PC-9 (cell line): ENCODE measurements at regions not wholly inside any gene's neighbourhood (a gene's known extent, or its start where the extent isn't known, plus 50 kb on each side); places are given as distances from the start of the nearest gene placed in this dataset.

Experiments used
- BruUV-seq: library from RNA; stranded (reverse); fragments of 400-500 nt; replicated peaks from 2 replicates; lab custom pipeline; 2021; lab: Mats Ljungman, UMichigan
- CTCF ChIA-PET: fragments of 300-600 bp; sonication (Branson Sonifier 250); formaldehyde crosslinking; loops from one replicate; lab custom pipeline; 2022; ENCODE audit warnings: antibody characterized with exemption; lab: Charles Lee
- POLR2A ChIA-PET: fragments of 300-600 bp; sonication (Branson Sonifier 250); formaldehyde crosslinking; loops from one replicate; lab custom pipeline; 2022; ENCODE audit warnings: antibody characterized with exemption; ENCODE audit not compliant: unreplicated experiment; lab: Charles Lee
- DNase-seq, 2 experiments: peaks; one replicate each; pipeline versions ENCODE4 v3.0.0 to v3.0.0-alpha.2; 2015 to 2022; ENCODE audit warnings: mixed read lengths in 1 of 2
- H2AFZ ChIP-seq: fragments of 200-600 bp; sonication (generic); 2 replicates; pipeline ENCODE4 v1.8.1; 2017; ENCODE audit warnings: antibody characterized with exemption
- H3F3A ChIP-seq: fragments of 200-600 bp; sonication (generic); 2 replicates; pipeline ENCODE4 v1.8.1; 2017; ENCODE audit warnings: antibody characterized with exemption, mild to moderate bottlenecking, low read depth; ENCODE audit not compliant: insufficient read depth
- H3K27ac ChIP-seq: fragments of 200-600 bp; sonication (generic); 2 replicates; pipeline ENCODE4 v1.6.1; 2016; ENCODE audit warnings: mixed run types
- H3K27me3 ChIP-seq: fragments of 200-600 bp; sonication (generic); 2 replicates; pipeline ENCODE4 v1.6.1; 2016; ENCODE audit warnings: low read depth, mixed run types; ENCODE audit not compliant: insufficient read depth
- H3K36me3 ChIP-seq: fragments of 200-600 bp; sonication (generic); 2 replicates; pipeline ENCODE4 v1.6.1; 2016; ENCODE audit warnings: low read depth, mixed run types
- H3K4me1 ChIP-seq: fragments of 200-600 bp; sonication (generic); replicated peaks from 2 replicates; pipeline ENCODE4 v1.6.1; 2016; ENCODE audit warnings: mixed run types; ENCODE audit not compliant: insufficient read depth
- H3K4me2 ChIP-seq: fragments of 200-600 bp; sonication (generic); 2 replicates; pipeline ENCODE4 v1.6.1; 2017; ENCODE audit warnings: mixed run types
- H3K4me3 ChIP-seq: fragments of 200-600 bp; sonication (generic); 2 replicates; pipeline ENCODE4 v1.6.1; 2016; ENCODE audit warnings: mixed run types
- H3K79me2 ChIP-seq: fragments of 200-600 bp; sonication (generic); 2 replicates; pipeline ENCODE4 v1.6.1; 2017; ENCODE audit warnings: low read depth, mixed run types
- H3K9me2 ChIP-seq: fragments of 200-600 bp; sonication (generic); 2 replicates; pipeline ENCODE4 v1.8.1; 2017; ENCODE audit warnings: mild to moderate bottlenecking; ENCODE audit not compliant: insufficient read depth
- H3K9me3 ChIP-seq: fragments of 200-600 bp; sonication (generic); 2 replicates; pipeline ENCODE4 v1.8.1; 2016; ENCODE audit warnings: low read depth; ENCODE audit not compliant: insufficient read depth
- H4K20me1 ChIP-seq: fragments of 200-600 bp; sonication (generic); 2 replicates; pipeline ENCODE4 v1.8.1; 2017; ENCODE audit not compliant: insufficient read depth
- CTCF ChIP-seq: fragments of 200-600 bp; sonication (generic); conservative IDR thresholded peaks from 2 replicates; pipeline ENCODE4 v1.6.1; 2017; ENCODE audit warnings: mixed run types, antibody characterized with exemption, mild to moderate bottlenecking, moderate library complexity
- EZH2 ChIP-seq: fragments of 200-600 bp; sonication (generic); IDR thresholded peaks from 2 replicates; pipeline ENCODE4 v1.8.0; 2017; ENCODE audit warnings: antibody characterized with exemption, low read depth
- intact Hi-C: fragments of 100-400 bp; cut with micrococcal nuclease; formaldehyde crosslinking; loops from one replicate; pipeline ENCODE4 v1.10.0; 2022; ENCODE audit not compliant: unreplicated experiment

- intact Hi-C loops: no loop called here
- no peaks in the 10 kb centered on the region for H3K4me1 ChIP-seq
- no peaks in the 10 kb centered on the region for H3K9me3 ChIP-seq
- H3F3A ChIP-seq: no peaks in the 10 kb centered on the region
- no peaks in the 10 kb centered on the region for H3K79me2 ChIP-seq
- no peaks in the 10 kb centered on the region for H3K27me3 ChIP-seq
- H3K9me2 ChIP-seq: no peaks in the 10 kb centered on the region
- no peak overlapping the region for H2AFZ ChIP-seq
- H3K27ac ChIP-seq: no peak overlapping the region
- no peaks in the 10 kb centered on the region for H4K20me1 ChIP-seq
- no peak overlapping the region for H3K4me2 ChIP-seq
- no peak overlapping the region for H3K4me3 ChIP-seq
- BruUV-seq: no TSS peak
- no peak for DNase-seq
- H3K36me3 ChIP-seq: no peaks in the 10 kb centered on the region
- ChIA-PET POLR2A (no interaction called here), CTCF (no interaction called here)
- TF ChIP-seq CTCF (no peak), EZH2 (no peak)
Observed at GRCh38 chr5:106699796-106700195, 970.9 kb downstream of the EFNA5 start.

DNA sequence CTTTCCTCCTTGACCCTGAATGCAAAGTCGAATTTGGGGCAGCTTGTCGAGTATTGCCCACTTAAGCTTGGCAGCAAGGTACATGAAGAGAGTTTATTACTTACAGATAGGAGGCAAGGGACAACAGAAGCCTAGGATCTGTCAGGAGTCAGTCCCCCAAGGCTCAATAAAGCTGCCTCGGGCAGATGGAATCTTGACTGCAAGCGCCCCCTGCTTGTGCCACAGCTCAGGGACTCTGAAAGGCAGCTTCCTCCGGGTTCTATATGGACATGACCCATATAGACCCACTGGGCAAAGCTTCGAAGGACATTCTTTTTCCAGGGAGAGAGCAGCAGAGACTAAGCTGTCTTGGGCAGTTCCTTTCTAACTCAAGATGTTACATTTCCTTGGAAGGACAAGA, 971.5 kb downstream of the EFNA5 start:
- POLR2A ChIA-PET: no interaction called here
- no peaks in the 10 kb centered on the region for H3K9me2 ChIP-seq
- no peaks in the 10 kb centered on the region for H3K79me2 ChIP-seq
- no peaks in the 10 kb centered on the region for H3K36me3 ChIP-seq
- CTCF ChIA-PET: no interaction called here
- H3K4me1 ChIP-seq: no peaks in the 10 kb centered on the region
- no peak overlapping the region for H3K27ac ChIP-seq
- no peak overlapping the region for H3K4me2 ChIP-seq
- intact Hi-C loops: no loop called here
- H3K4me3 ChIP-seq: no peak overlapping the region
- TF ChIP-seq CTCF: no peak
- TF ChIP-seq EZH2: no peak
- no peaks in the 10 kb centered on the region for H3F3A ChIP-seq
- no peaks in the 10 kb centered on the region for H3K27me3 ChIP-seq
- no peak for DNase-seq
- no peak overlapping the region for H2AFZ ChIP-seq
- BruUV-seq: no TSS peak
- H3K9me3 ChIP-seq: no peaks in the 10 kb centered on the region
- H4K20me1 ChIP-seq: no peaks in the 10 kb centered on the region

DNA sequence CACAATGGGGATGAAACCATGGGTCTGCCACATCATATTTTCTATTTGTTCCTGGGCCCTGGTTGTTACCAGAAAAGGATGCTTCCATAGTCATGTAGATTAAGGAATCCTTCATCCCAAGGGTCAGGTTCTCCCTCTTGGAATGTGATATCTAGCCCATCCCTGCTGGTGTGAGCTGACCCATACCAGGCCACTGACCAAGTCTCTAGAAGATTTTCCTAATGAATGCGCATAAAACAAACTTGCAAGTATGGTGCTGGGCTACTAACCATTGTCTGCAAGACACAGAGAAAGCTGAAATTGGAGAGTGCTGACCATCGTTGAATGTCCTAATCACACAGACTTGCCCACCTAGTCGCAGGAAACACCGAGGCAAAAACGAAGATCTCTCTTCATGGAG, 972.6 kb downstream of the EFNA5 start:
- no peaks in the 10 kb centered on the region for H3K4me1 ChIP-seq
- no peak overlapping the region for H2AFZ ChIP-seq
- no peaks in the 10 kb centered on the region for H3K36me3 ChIP-seq
- no peak for DNase-seq
- intact Hi-C loops: no loop called here
- H3F3A ChIP-seq: no peaks in the 10 kb centered on the region
- H3K4me2 ChIP-seq: no peak overlapping the region
- ChIA-PET CTCF (no interaction called here), POLR2A (no interaction called here)
- no TSS peak for BruUV-seq
- no peak overlapping the region for H3K4me3 ChIP-seq
- H3K27ac ChIP-seq: no peak overlapping the region
- no peak for TF ChIP-seq EZH2
- no peaks in the 10 kb centered on the region for H4K20me1 ChIP-seq
- no peaks in the 10 kb centered on the region for H3K27me3 ChIP-seq
- no peaks in the 10 kb centered on the region for H3K9me3 ChIP-seq
- H3K79me2 ChIP-seq: no peaks in the 10 kb centered on the region
- no peaks in the 10 kb centered on the region for H3K9me2 ChIP-seq

- Histone ChIP-seq H3K27me3 (no peaks in the 10 kb centered on the region), H3K36me3 (no peaks in the 10 kb centered on the region), H2AFZ (0 out of 2 replicates have a peak overlapping the region, but pooled peaks have one; percentile 40)
Observed at GRCh38 chr5:106691701-106692100, 979.0 kb downstream of the EFNA5 start.

More at GRCh38 chr5:106691701-106692100, 979.0 kb downstream of the EFNA5 start:
- Histone ChIP-seq H3K27ac (no peak overlapping the region), H4K20me1 (no peaks in the 10 kb centered on the region; the same call in 1 of the 2 replicates), H3K79me2 (no peaks in the 10 kb centered on the region), H3K9me2 (no peaks in the 10 kb centered on the region), H3F3A (no peaks in the 10 kb centered on the region), H3K4me1 (no peaks in the 10 kb centered on the region), H3K4me2 (no peak overlapping the region), H3K4me3 (no peak overlapping the region), H3K9me3 (no peaks in the 10 kb centered on the region)
- CTCF ChIA-PET: no interaction called here
- no TSS peak for BruUV-seq
- POLR2A ChIA-PET: no interaction called here
- DNase-seq: no peak
- intact Hi-C loops: no loop called here
- no peak for TF ChIP-seq EZH2
- no peak for TF ChIP-seq CTCF
